GM21717 (cell line): ENCODE measurements at regions not wholly inside any gene's neighbourhood (a gene's known extent, or its start where the extent isn't known, plus 50 kb on each side); places are given as distances from the start of the nearest gene placed in this dataset.
"Not testable (repeated sequence)": the region's sequence is repeated elsewhere in the genome, so short reads cannot be mapped to it uniquely, and the experiment has no call there.

Experiments used
- ATAC-seq: cut with Tn5 transposase; IDR thresholded peaks from one replicate; pipeline ENCODE4 v1.9.1; 2021; ENCODE audit warnings: mild to moderate bottlenecking, moderate library complexity; ENCODE audit not compliant: unreplicated experiment

- ATAC-seq = no peak
These were observed 99.6 kb upstream of the CDC42BPA start for GRCh38 chr1:227417756-227418480.

GRCh38 chr1:227416156-227416830 lies 98.0 kb upstream of the CDC42BPA start:
- ATAC-seq = no peak

GRCh38 chr1:227415115-227415790 lies 97.0 kb upstream of the CDC42BPA start:
- ATAC-seq = no peak

- ATAC-seq = no peak
These were observed 92.8 kb upstream of the CDC42BPA start for GRCh38 chr1:227411066-227411465.

GRCh38 chr1:227406332-227406731 lies 88.0 kb upstream of the CDC42BPA start:
- ATAC-seq = not testable (repeated sequence)

- no peak for ATAC-seq
These were observed 85.2 kb upstream of the CDC42BPA start for GRCh38 chr1:227403535-227403934.

GRCh38 chr1:227401562-227402342 lies 83.5 kb upstream of the CDC42BPA start:
- no peak for ATAC-seq

- ATAC-seq = no peak
These were observed 80.9 kb upstream of the CDC42BPA start for GRCh38 chr1:227399152-227399730.

- ATAC-seq = no peak
These were observed 79.2 kb upstream of the CDC42BPA start for GRCh38 chr1:227397354-227397978.

GRCh38 chr1:227396539-227397353 lies 78.5 kb upstream of the CDC42BPA start:
- ATAC-seq = no peak

- no peak for ATAC-seq
These were observed 77.2 kb upstream of the CDC42BPA start for GRCh38 chr1:227395426-227396028.

GRCh38 chr1:227392984-227393764 lies 74.9 kb upstream of the CDC42BPA start:
- no peak for ATAC-seq

- ATAC-seq = no peak
These were observed 73.6 kb upstream of the CDC42BPA start for GRCh38 chr1:227391879-227392278.

GRCh38 chr1:227391211-227391610 lies 72.9 kb upstream of the CDC42BPA start:
- no peak for ATAC-seq

- ATAC-seq = no peak
These were observed 72.2 kb upstream of the CDC42BPA start for GRCh38 chr1:227390525-227390924.

- ATAC-seq = no peak
These were observed 70.2 kb upstream of the CDC42BPA start for GRCh38 chr1:227388214-227389168.

GRCh38 chr1:227379555-227379892 lies 61.2 kb upstream of the CDC42BPA start:
- no peak for ATAC-seq
